NCI-H2081 treated with DMSO at 0.1 percent for 48 hours (cell line): ENCODE measurements at regions not wholly inside any gene's neighbourhood (a gene's known extent, or its start where the extent isn't known, plus 50 kb on each side); places are given as distances from the start of the nearest gene placed in this dataset.
"Not testable (repeated sequence)": the region's sequence is repeated elsewhere in the genome, so short reads cannot be mapped to it uniquely, and the experiment has no call there.

Source experiments
- DNase-seq: peaks from one replicate; lab custom pipeline; 2025; lab: John Stamatoyannopoulos, UW

GRCh38 chr13:44054525-44054924 lies 174.8 kb downstream of the LACC1 start:
- no peak for DNase-seq

- DNase-seq = not testable (repeated sequence)
Measured at GRCh38 chr13:44055681-44056080, 176.0 kb downstream of the LACC1 start.

GRCh38 chr13:44058067-44058466 lies 178.4 kb downstream of the LACC1 start:
- DNase-seq = no peak

- no peak for DNase-seq
Measured at GRCh38 chr13:44058624-44059215, 179.0 kb downstream of the LACC1 start.

- DNase-seq = no peak
Measured at GRCh38 chr13:44061876-44062275, 182.2 kb downstream of the LACC1 start.

- DNase-seq = no peak
Measured at GRCh38 chr13:44063467-44063866, 183.8 kb downstream of the LACC1 start.

GRCh38 chr13:44063881-44064280 lies 184.2 kb downstream of the LACC1 start:
- no peak for DNase-seq

- DNase-seq = no peak
Measured at GRCh38 chr13:44064357-44064756, 184.7 kb downstream of the LACC1 start.

GRCh38 chr13:44068169-44068568 lies 188.5 kb downstream of the LACC1 start:
- no peak for DNase-seq

GRCh38 chr13:44068737-44069136 lies 189.0 kb downstream of the LACC1 start:
- DNase-seq = no peak

- no peak for DNase-seq
Measured at GRCh38 chr13:44072536-44072935, 192.8 kb downstream of the LACC1 start.

- no peak for DNase-seq
Measured at GRCh38 chr13:44074611-44075010, 194.9 kb downstream of the LACC1 start.

- DNase-seq = no peak
Measured at GRCh38 chr13:44075113-44075512, 195.4 kb downstream of the LACC1 start.

GRCh38 chr13:44078806-44079376 lies 199.2 kb downstream of the LACC1 start:
- no peak for DNase-seq

- no peak for DNase-seq
Measured at GRCh38 chr13:44079413-44080205, 199.9 kb downstream of the LACC1 start.

- DNase-seq = no peak
Measured at GRCh38 chr13:44084146-44084545, 204.4 kb downstream of the LACC1 start.

GRCh38 chr13:44086389-44086788 lies 206.7 kb downstream of the LACC1 start:
- no peak for DNase-seq

- no peak for DNase-seq
Measured at GRCh38 chr13:44088411-44088810, 208.7 kb downstream of the LACC1 start.

- DNase-seq = no peak
Measured at GRCh38 chr13:44088991-44089413, 209.3 kb downstream of the LACC1 start.

- no peak for DNase-seq
Measured at GRCh38 chr13:44089452-44089851, 209.7 kb downstream of the LACC1 start.

- no peak for DNase-seq
Measured at GRCh38 chr13:44092078-44092970, 212.6 kb downstream of the LACC1 start.
